ENCODE measurements at regions not wholly inside any gene's neighbourhood (a gene's known extent, or its start where the extent isn't known, plus 50 kb on each side); places are given as distances from the start of the nearest gene placed in this dataset.

DNA sequence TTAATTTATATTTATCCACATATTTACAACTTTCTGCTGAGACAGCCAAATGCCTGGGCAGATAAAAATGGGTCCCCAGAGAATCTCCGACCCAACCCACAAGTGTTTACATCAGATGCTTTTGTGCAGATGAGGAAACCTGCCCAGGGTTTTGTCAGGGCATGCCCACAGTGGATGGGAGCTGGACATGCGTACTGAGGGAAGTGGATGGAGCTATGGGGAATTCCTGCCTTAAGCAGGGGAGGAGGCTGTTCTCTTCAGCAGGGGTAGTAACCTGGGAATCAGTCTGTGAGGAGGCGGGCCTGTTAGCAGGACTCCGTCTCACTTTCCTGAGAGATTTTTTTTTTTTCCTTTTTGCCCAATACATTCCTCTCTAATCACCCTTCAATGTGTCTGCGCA, 122.9 kb downstream of the RFC3 start:
- H3K18ac ChIP-seq (ENCODE audit: insufficient read length, low read depth, low read length), result no peak overlapping the region
- DNase-seq, result peak; percentile 70
- H3K4ac ChIP-seq (ENCODE audit: low read depth, low read length), result no peak overlapping the region
- WGBS (ENCODE audit: extremely low coverage, insufficient read length, low lambda C conversion rate), result no CpG with 5 or more reads among the region's 5 CpGs
- H3K9ac ChIP-seq (ENCODE audit: extremely low read depth, insufficient read length, low read length), result no peak overlapping the region
- no peak overlapping the region for H3K56ac ChIP-seq (ENCODE audit: insufficient read length, low read depth, low read length)
- H2BK120ac ChIP-seq (ENCODE audit: low read depth, low read length, poor library complexity, severe bottlenecking), result no peak overlapping the region
- no peak overlapping the region for H3T11ph ChIP-seq (ENCODE audit: low read length)
- peak overlapping the region in 2 of 3 experiments; percentile 87 to 90; a peak in 3 of 7 replicates for H3K27ac Mint-ChIP-seq
- H2BK5ac ChIP-seq (ENCODE audit: insufficient read length, low read length), result no peak overlapping the region
- no peak overlapping the region for H3K14ac ChIP-seq (ENCODE audit: insufficient read depth, low read length)
- H3K4me2 ChIP-seq (ENCODE audit: insufficient read depth, insufficient read length, low read length), result no peak overlapping the region
- no peak overlapping the region for H4K8ac ChIP-seq (replicated peaks; ENCODE audit: insufficient read length, low read depth, low read length)
- H3K79me2 ChIP-seq (ENCODE audit: insufficient read depth, low read length), result no peaks in the 10 kb centered on the region
- H3K27me3 ChIP-seq (ENCODE audit: insufficient read depth, low read length), result no peaks in the 10 kb centered on the region
- no peak overlapping the region for H4K91ac ChIP-seq (ENCODE audit: insufficient read length, low read depth, low read length)
- H3K23me2 ChIP-seq (ENCODE audit: insufficient read length, low read depth, low read length, poor library complexity, severe bottlenecking), result no peaks in the 10 kb centered on the region
- H2BK15ac ChIP-seq (ENCODE audit: low read depth, low read length), result no peak overlapping the region
- H2AK5ac ChIP-seq (ENCODE audit: insufficient read length, low read length), result no peak overlapping the region
- H3K9me3 Mint-ChIP-seq, result peaks cover 3 to 5% of the 10 kb centered on the region in 2 experiments; a peak in 4 of 5 replicates
- no peak overlapping the region for H2BK12ac ChIP-seq (ENCODE audit: insufficient read length, low read depth, low read length)
- no peak overlapping the region for H4K5ac ChIP-seq (ENCODE audit: insufficient read length, low read depth, low read length)
- H3K23ac ChIP-seq (ENCODE audit: insufficient read length, low read depth, low read length), result no peak overlapping the region
- no peaks in the 10 kb centered on the region for H4K20me1 ChIP-seq (ENCODE audit: control insufficient read depth, insufficient read depth, insufficient read length)
- H3K36me3 Mint-ChIP-seq (ENCODE audit: insufficient read depth in 1 of 3, low read depth in 3 of 3), result peaks cover 1 to 14% (median 3%) of the 10 kb centered on the region in 3 experiments; a peak in 6 of 7 replicates
- H3K27me3 Mint-ChIP-seq (ENCODE audit: low read depth), result no peaks in the 10 kb centered on the region
- TF ChIP-seq, protein P1, sequence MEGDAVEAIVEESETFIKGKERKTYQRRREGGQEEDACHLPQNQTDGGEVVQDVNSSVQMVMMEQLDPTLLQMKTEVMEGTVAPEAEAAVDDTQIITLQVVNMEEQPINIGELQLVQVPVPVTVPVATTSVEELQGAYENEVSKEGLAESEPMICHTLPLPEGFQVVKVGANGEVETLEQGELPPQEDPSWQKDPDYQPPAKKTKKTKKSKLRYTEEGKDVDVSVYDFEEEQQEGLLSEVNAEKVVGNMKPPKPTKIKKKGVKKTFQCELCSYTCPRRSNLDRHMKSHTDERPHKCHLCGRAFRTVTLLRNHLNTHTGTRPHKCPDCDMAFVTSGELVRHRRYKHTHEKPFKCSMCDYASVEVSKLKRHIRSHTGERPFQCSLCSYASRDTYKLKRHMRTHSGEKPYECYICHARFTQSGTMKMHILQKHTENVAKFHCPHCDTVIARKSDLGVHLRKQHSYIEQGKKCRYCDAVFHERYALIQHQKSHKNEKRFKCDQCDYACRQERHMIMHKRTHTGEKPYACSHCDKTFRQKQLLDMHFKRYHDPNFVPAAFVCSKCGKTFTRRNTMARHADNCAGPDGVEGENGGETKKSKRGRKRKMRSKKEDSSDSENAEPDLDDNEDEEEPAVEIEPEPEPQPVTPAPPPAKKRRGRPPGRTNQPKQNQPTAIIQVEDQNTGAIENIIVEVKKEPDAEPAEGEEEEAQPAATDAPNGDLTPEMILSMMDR (conservative IDR thresholded peaks at IDR 0.05), result no peak
- H2BK20ac ChIP-seq (ENCODE audit: low read depth, low read length, poor library complexity, severe bottlenecking), result no peak overlapping the region
- no peak overlapping the region for H3K4me3 Mint-ChIP-seq
- no peak overlapping the region for H3K27ac ChIP-seq (ENCODE audit: insufficient read length, low read depth, low read length)
- H3K4me1 Mint-ChIP-seq, result peaks cover 25 to 27% of the 10 kb centered on the region in 2 experiments
- H3K79me1 ChIP-seq (ENCODE audit: insufficient read depth, low read depth, low read length, poor library complexity, severe bottlenecking), result no peaks in the 10 kb centered on the region
- H2AFZ ChIP-seq (ENCODE audit: low read length), result no peak overlapping the region
- H3K9me3 ChIP-seq (ENCODE audit: control insufficient read depth, low read depth, low read length), result no peaks in the 10 kb centered on the region
- H3K4me1 ChIP-seq (ENCODE audit: insufficient read depth, low read length), result peaks cover 8% of the 10 kb centered on the region; the same call in 1 of the 2 replicates

Measured in H9 (cell line).